GM18858 (cell line): ENCODE measurements at regions not wholly inside any gene's neighbourhood (a gene's known extent, or its start where the extent isn't known, plus 50 kb on each side); places are given as distances from the start of the nearest gene placed in this dataset.

ENCODE experiments used
- ATAC-seq: cut with Tn5 transposase; IDR thresholded peaks from one replicate; pipeline ENCODE4 v1.9.1; 2021; ENCODE audit not compliant: unreplicated experiment

DNA sequence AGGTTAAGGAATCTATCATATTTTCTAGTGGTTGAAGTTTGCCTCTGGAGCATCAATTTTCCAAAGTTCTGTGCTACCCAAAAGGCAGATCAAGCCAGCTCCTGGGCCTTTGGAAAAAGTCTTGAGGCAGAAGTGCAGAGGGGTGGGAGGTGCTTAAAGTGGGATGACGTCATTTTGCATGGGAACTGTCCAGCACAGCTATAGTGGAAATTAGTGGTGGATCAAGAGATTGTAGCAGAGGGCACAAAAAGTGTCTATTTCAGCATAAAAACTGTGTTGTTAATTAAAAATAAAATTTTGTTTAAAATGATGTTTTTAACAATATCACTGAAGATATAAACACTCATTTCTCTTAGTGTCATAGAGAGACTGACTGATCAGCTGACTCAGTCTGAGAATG lies 221.9 kb downstream of the LRRN1 start:
- no peak for ATAC-seq

DNA sequence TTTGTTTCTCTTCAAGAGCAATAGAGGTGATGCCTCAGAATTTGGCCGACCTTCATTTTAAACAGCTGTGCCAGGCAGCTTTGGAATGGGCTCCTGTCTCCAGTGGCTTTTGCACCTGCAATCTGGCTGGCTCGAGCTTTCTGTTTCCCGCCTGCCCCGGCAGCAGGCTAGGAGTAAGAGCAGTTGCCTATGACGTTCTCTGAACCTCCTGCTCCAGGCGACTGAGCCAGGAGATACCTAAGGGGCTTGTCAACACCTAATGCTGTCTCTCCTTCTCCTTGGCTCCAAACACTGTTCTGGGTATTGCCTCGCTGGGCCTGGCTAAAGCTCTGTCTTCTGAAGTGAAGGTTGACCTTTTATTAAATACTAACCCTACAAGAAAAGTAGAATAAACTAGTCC lies 229.9 kb downstream of the LRRN1 start:
- no peak for ATAC-seq

GRCh38 chr3:4030624-4031023 lies 231.4 kb downstream of the LRRN1 start:
- no peak for ATAC-seq

DNA sequence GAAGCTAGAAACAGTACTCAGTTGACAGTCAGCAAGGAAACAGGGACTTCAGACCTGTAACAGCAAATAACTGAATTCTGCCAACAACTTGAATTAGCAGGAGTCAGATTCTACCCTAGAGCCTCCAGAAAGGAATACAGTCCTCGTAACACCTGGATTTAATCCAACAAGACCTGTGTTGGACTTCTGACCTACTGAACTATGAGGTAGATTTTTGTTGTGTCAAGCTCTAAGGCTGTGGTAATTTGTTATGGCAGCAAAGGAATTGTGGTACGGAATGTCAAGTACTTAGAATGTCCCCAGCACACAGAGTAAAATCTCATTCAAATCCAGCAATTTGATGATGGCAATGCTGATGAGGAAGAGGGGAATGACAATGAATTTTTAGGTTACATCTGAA lies 234.1 kb downstream of the LRRN1 start:
- no peak for ATAC-seq

DNA sequence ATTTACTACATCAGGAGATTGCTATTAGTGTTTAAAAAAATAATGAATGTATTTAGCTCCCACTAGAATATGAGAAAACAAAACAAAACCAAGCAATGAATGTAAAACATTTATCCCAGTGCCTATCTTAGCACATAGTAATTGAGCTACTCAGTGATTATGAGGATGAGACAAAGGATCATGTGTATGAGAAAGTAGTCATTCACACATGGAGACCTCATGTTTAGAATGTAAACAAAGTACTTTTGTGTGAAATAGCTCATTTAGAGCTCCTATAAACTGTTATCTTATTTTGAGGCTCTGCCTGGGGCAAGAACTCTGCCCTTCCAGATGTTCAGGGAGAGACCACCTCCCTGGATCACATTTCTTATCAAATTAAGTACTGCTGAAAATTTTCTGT lies 236.8 kb downstream of the LRRN1 start:
- ATAC-seq: no peak

- no peak for ATAC-seq
These were observed 239.1 kb downstream of the LRRN1 start for GRCh38 chr3:4038351-4038750.

DNA sequence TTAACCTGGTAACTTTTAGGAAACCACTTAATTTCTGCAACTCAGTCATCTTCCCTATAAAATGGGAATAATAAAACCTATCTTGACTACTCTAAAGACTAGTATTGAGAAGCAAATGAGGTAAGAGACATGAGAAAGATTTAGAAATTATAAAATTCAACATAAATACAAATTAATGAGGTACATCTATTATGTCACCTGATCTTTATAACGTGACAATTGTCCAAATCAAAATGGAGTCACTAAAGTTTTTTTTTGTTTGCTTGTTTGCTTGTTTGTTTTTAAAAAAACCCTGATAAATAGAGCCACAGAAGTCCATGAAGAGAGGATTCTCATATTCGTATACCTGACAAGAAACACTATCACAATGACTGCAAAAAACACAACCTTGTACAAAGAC lies 242.8 kb downstream of the LRRN1 start:
- ATAC-seq: no peak

DNA sequence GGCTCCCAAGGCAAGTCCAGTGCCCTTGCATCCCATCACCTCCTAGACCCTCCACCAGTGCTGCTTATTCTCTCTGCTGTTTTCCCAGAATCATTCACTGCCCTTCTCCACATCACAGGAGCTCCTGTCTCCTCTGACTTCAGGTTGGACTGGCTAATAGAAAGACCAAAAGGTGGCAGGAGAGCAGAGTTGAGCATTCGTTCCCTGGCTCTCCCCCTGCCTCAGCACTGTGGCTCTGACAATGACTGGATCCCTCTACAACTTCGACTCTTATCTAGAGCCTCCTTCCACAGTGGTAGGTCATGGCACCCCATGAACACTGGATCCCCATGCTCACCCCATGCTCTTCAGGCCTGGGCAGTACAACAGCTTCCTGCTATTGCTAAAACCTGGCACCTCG lies 243.6 kb downstream of the LRRN1 start:
- ATAC-seq: no peak

DNA sequence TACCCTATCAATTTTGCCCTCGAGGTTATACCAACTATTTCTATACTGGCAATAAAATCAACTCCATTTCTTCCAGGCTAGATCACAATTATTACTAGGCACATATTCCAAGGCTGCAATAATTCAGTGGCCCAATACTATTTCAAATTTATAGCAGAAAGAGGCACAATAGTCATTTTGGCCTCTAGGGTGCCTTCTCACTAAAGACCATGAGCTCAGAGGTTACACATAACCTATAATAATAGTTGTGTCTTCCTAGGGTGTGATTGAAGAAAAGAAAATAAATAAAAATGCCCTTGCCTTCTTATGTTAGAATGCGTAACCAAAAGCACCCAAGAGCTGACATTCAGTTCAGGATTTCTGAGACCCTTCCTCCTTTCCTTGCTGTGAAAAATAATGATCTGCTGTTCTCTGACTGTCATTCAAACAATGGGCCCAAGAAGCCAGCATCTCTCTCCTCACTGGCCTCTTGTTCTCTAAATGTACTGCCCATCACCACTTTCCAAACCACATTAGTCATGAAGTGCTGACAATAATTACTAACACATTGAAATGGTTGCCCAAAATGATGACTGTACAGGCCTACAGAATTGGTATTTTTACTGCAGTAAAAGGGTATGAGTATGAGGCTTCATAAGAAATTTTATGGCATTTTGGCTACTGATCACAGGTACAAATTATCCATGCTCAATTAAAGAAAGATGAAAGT lies 244.8 kb downstream of the LRRN1 start:
- ATAC-seq: no peak

DNA sequence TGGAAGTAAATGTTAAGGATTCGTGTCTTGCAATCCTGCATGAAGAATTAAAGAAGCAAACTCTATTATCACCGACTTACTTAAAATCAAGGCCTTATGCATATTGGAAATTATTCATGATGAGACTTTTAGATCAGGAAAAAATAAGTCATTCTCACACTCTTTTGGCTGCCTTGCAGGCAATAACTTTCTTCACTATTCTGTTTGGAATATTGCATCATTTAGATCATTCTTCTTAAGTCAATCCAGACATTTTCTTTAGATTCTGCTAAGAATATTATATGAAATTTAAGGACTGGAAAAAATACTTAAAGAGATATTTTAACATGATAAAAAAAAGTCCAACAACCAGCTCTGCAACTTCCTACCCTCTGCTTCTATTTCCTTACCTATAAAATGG lies 245.4 kb downstream of the LRRN1 start:
- ATAC-seq: no peak

- ATAC-seq: no peak
These were observed 246.5 kb downstream of the LRRN1 start for GRCh38 chr3:4045756-4046155.

DNA sequence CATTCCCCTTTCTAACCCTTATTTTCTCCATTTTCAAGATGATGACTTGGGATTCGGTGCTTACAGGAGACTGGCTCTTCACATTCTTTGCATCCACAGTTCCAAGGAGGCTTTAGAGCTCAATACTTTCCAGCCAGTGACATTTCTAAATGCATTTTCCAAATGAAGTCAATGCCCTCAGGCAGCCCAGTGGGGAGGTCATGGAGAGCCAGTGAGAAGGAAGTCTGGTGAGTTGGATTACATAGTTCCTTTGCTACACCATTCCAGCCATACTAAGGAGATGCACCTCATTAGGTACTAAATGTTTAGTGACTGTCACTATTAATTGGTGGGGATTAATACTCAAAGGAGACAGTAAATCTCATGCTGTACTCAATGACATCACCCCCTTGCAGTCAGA lies 248.1 kb downstream of the LRRN1 start:
- ATAC-seq: no peak

DNA sequence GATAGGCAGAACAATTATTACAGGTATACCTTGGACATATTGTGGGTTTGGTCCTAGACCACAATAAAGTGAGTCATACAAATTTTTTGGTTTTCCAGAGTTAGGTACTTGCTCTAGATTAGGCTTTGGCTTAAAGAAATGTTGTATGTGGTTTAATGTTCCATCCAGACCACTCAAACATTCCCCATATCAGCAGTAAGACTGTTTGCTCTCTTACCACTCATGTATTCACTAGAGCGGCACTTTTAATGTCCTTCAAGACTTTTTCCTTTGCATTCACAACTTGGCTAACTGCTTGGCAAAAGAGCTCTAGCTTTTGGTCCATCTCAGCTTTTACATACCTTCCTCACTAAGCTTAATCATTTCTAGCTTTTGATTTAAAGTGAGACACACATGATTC lies 250.5 kb upstream of the SETMAR start:
- no peak for ATAC-seq

DNA sequence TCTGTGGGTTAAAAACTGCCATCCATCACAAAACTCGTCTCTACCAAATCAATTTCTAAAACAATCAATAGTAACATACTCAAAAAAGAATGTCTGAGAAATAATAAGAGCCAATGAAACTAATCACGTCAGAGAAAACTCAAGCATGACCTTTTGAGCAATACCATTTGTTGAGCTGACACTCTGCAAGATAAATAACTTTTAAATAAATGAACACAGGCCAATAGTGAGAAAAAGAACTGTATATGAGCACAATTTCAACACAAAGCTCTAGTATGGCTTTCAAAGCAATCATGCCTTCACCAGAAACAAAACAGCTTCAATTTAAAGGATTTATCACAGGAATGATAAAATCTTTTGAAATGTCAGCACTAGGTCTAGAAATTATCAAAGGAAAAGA lies 249.2 kb upstream of the SETMAR start:
- ATAC-seq: no peak

- no peak for ATAC-seq
These were observed 243.1 kb upstream of the SETMAR start for GRCh38 chr3:4060064-4060463.

DNA sequence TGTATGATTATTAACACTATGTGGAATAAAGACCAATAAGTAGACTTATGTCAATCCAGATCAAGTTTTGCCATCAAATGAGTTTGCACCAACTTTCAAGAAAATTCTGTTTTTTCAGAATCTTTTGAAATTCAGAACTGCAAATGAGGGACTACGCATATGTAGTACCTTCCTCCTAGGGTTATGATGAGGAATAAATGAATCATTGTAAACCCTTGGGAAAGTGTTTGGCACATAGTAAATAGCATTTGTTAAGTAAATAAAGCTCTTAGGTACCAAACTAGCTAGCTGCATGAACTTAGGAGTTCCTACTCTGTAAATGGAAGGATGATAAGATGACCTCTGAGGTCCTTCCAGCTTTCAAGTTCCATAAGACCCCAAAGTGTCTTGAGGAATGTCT lies 242.6 kb upstream of the SETMAR start:
- no peak for ATAC-seq

DNA sequence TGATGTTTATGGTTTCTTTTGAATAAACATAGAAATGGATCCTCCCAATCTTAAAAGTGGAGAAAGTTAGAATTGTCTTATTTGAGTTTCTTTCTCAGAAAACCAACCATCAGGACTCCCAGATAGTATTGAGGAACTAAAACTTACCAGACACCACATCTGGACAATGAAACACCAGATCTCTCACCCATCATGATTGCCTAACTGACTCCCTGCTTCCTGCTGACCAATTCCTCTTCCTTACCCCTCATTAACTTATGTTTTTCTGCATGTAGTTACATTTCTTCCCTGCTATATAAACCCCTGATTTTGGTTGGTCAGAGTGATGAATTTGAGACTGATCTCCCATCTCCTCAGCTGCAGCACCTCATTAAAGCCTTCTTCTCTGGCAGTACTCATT lies 242.0 kb upstream of the SETMAR start:
- no peak for ATAC-seq

GRCh38 chr3:4061783-4062360 lies 241.3 kb upstream of the SETMAR start:
- ATAC-seq: no peak

DNA sequence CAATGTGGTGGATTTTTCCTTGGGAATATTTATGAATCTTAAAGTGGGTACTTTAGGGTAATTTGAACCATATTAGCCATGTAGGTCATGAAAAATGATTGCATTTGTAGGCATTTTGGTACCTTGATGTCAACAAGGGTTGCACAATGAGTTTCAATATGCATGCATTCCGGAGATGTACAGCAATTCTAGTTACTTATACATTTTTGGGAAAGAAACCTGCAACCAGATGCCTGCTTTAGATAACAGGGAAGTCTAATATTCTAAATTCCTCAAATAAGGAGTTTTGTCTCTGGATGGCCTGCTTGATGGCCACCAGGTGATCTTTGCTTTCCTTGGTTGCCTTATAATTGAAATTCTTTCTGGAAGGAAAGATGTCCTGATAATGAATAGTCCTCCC lies 240.5 kb upstream of the SETMAR start:
- no peak for ATAC-seq

DNA sequence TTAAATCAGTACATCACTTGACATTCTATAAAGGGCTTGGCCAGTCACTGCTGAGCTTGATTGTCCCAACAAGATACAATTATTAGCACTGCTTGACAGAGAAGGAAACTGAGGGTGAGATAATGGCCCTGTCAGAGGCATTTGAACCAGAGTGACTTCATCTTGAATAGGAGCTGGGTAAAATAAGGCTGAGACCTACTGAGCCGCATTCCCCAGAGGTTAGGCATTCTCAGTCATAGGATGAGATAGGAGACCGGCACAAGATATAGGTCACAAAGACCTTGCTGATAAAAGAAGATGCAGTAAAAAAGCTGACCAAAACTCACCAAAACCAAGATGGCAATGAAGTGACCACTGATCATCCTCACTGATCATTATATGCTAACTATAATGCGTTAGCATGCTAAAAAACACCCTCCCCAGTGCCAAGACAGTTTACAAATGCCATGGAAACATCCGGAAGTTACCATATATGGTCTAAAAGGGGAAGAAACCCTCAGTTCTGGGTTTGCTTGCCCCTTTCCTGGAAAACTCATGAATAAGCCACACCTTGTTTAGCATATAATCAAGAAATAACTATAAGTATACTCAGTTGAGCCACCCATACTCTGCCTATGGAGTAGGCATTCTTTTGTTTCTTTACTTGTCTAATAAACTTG lies 239.1 kb upstream of the SETMAR start:
- no peak for ATAC-seq

DNA sequence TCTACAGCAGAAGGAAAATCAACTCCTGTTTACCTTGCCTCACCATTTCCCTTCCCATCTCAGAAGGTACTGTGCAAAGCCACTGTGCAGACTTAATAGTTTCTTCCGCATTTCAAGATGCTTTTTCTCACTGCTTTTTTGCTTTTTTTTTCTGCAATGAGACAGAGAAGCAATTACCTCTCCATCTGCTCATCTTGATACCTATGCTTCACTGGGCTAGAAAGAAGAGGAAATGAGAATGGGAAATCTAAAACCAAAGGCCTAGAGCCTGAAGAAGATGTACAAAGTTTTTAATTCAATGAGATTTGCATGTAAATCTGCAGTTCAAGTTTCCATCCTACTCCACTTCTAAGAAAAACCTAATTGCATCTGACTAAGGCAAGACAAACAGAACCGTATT lies 238.1 kb upstream of the SETMAR start:
- peak; percentile 87 for ATAC-seq

DNA sequence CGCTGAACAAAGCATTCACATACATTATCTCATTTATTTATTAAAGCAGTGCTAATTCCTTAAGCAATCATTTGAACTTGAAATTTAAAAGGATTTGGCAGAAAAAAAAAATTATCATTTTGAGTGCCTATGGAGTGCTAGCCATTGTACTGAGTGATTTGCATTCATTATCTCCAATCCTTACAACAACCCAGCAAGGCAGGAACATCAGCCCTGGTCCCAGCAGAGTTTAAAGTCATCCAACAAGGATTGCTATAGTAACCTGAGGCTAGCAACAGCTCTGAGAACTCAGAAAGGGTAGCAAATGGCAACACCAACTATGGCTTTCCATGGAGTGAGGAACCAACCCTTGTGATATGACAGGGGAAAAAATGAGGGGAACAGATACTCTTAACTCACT lies 237.6 kb upstream of the SETMAR start:
- no peak for ATAC-seq

DNA sequence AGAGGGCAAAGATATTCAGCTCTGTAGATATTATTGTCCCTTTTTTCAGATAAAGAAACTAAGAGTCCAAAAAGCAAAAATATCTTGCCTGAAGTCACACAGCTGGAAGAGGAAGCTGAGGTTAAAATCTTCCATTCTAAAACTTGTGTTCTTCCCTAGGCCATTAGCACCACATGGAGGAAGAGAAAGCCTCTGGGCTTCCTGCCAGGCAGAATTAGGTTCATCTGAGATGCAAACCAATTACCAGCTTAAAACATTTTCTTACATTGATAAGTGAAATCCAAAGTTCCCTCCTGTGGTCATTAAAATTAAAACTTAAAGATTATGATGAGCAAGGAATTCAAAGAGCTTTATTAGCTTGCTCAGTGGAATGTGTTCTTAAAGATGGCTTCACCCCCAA lies 235.3 kb upstream of the SETMAR start:
- ATAC-seq: no peak
